OCI-LY7 (cell line): ENCODE measurements at regions not wholly inside any gene's neighbourhood (a gene's known extent, or its start where the extent isn't known, plus 50 kb on each side); places are given as distances from the start of the nearest gene placed in this dataset.

Experiments used
- BruUV-seq: library from RNA; stranded (reverse); fragments of 400-500 nt; replicated peaks from 2 replicates; lab custom pipeline; 2021; lab: Mats Ljungman, UMichigan
- CTCF ChIA-PET: fragments of 300-600 bp; sonication (Branson Sonifier 250); formaldehyde crosslinking; loops from one replicate; lab custom pipeline; 2022; ENCODE audit warnings: antibody characterized with exemption; ENCODE audit not compliant: unreplicated experiment; lab: Charles Lee
- POLR2A ChIA-PET: fragments of 300-600 bp; sonication (Branson Sonifier 250); formaldehyde crosslinking; loops from one replicate; lab custom pipeline; 2022; ENCODE audit warnings: antibody characterized with exemption; lab: Charles Lee
- DNase-seq: peaks from one replicate; pipeline ENCODE4 v3.0.0-alpha.2; 2015; ENCODE audit warnings: low spot score
- H2AFZ ChIP-seq: fragments of 200-600 bp; sonication (generic), shearing (Covaris generic); 2 replicates; pipeline ENCODE4 v1.6.1; 2014; ENCODE audit warnings: mild to moderate bottlenecking, antibody characterized with exemption, low read length, moderate library complexity
- H3K27ac ChIP-seq: fragments of 200-600 bp; sonication (generic); 2 replicates; pipeline ENCODE4 v1.5.1; 2014; ENCODE audit warnings: mixed run types, low read depth, mild to moderate bottlenecking, moderate library complexity, low read length, inconsistent platforms; ENCODE audit not compliant: poor library complexity, severe bottlenecking
- H3K36me3 ChIP-seq: fragments of 200-600 bp; sonication (generic); 2 replicates; pipeline ENCODE4 v1.6.1; 2014; ENCODE audit warnings: mild to moderate bottlenecking, antibody characterized with exemption, low read length, moderate library complexity, mixed read lengths; ENCODE audit not compliant: insufficient read depth
- H3K4me1 ChIP-seq: fragments of 200-600 bp; sonication (generic); 2 replicates; pipeline ENCODE4 v1.5.1; 2014; ENCODE audit warnings: mild to moderate bottlenecking, low read length; ENCODE audit not compliant: insufficient read depth, poor library complexity, severe bottlenecking
- H3K4me2 ChIP-seq: fragments of 200-600 bp; sonication (generic); 2 replicates; pipeline ENCODE4 v1.6.1; 2014; ENCODE audit warnings: mild to moderate bottlenecking, low read length
- H3K4me3 ChIP-seq: fragments of 200-600 bp; sonication (generic); 2 replicates; pipeline ENCODE4 v1.5.1; 2014; ENCODE audit warnings: mild to moderate bottlenecking, low read depth, low read length; ENCODE audit not compliant: poor library complexity, severe bottlenecking
- H3K79me2 ChIP-seq: fragments of 200-600 bp; sonication (generic); 2 replicates; pipeline ENCODE4 v1.6.1; 2016; ENCODE audit warnings: low read depth, mild to moderate bottlenecking, low read length, moderate library complexity, mixed read lengths; ENCODE audit not compliant: insufficient read depth
- H3K9me2 ChIP-seq: fragments of 200-600 bp; sonication (generic); 2 replicates; pipeline ENCODE4 v1.6.1; 2016; ENCODE audit warnings: mild to moderate bottlenecking, low read length, mixed read lengths; ENCODE audit not compliant: insufficient read depth
- H3K9me3 ChIP-seq: fragments of 200-600 bp; sonication (generic); 2 replicates; pipeline ENCODE4 v1.6.1; 2014; ENCODE audit warnings: mild to moderate bottlenecking, mixed run types, low read length, mixed read lengths
- H4K20me1 ChIP-seq: fragments of 200-600 bp; sonication (generic); 2 replicates; pipeline ENCODE4 v1.6.1; 2014; ENCODE audit warnings: mild to moderate bottlenecking, antibody characterized with exemption, low read length, moderate library complexity, mixed read lengths; ENCODE audit not compliant: insufficient read depth
- EZH2phosphoT487 ChIP-seq: fragments of 200-600 bp; sonication (generic); IDR thresholded peaks from 2 replicates; pipeline ENCODE4 v1.6.1; 2018; ENCODE audit warnings: low read depth, borderline replicate concordance, mild to moderate bottlenecking, mixed run types, antibody characterized with exemption, low read length, moderate library complexity, mixed read lengths
- intact Hi-C: fragments of 100-400 bp; cut with micrococcal nuclease; formaldehyde crosslinking; loops from one replicate; pipeline ENCODE4 v1.10.0; 2022; ENCODE audit not compliant: unreplicated experiment
- TF ChIP-seq, protein P1 (sequence below): fragments of 200-600 bp; sonication (generic); conservative IDR thresholded peaks from 2 replicates; pipeline ENCODE4 v1.5.1; 2014; ENCODE audit warnings: mild to moderate bottlenecking, antibody characterized with exemption, low read length, moderate library complexity, mixed read lengths

DNA sequence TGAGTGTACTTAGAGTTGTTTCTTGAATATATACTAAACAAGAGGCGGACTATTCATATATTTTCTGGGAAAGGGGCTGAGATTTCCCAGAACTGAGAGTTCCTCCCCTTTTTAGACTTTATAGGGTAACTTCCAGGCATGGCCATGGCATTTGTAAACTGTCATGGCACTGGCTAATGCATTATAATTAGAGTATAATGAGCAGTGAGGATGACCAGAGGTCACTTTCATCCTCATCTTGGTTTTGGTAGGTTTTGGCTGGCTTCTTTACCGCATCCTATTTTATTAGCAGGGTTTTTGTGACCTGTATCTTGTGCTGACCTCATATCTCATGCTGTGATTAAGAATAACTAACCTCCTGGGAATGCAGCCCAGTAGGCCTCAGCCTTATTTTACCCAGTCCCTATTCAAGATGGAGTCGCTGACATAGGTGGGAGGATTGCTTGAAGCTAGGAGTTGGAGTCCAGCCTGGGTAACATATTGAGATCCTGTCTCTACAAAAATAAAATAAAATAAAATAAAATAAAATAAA is 91.4 kb downstream of the MOBP start:
- POLR2A ChIA-PET, result no interaction called here
- Histone ChIP-seq H3K4me1 (no peaks in the 10 kb centered on the region), H3K79me2 (no peaks in the 10 kb centered on the region), H3K4me2 (no peak overlapping the region), H4K20me1 (no peaks in the 10 kb centered on the region), H3K9me2 (no peaks in the 10 kb centered on the region), H3K9me3 (no peaks in the 10 kb centered on the region), H3K36me3 (no peaks in the 10 kb centered on the region), H3K27ac (no peak overlapping the region), H3K4me3 (no peak overlapping the region), H2AFZ (no peak overlapping the region)
- no TSS peak for BruUV-seq
- CTCF ChIA-PET, result no interaction called here
- intact Hi-C loops, result no loop called here
- no peak for DNase-seq
- no peak for TF ChIP-seq EZH2phosphoT487
- TF ChIP-seq, protein P1, sequence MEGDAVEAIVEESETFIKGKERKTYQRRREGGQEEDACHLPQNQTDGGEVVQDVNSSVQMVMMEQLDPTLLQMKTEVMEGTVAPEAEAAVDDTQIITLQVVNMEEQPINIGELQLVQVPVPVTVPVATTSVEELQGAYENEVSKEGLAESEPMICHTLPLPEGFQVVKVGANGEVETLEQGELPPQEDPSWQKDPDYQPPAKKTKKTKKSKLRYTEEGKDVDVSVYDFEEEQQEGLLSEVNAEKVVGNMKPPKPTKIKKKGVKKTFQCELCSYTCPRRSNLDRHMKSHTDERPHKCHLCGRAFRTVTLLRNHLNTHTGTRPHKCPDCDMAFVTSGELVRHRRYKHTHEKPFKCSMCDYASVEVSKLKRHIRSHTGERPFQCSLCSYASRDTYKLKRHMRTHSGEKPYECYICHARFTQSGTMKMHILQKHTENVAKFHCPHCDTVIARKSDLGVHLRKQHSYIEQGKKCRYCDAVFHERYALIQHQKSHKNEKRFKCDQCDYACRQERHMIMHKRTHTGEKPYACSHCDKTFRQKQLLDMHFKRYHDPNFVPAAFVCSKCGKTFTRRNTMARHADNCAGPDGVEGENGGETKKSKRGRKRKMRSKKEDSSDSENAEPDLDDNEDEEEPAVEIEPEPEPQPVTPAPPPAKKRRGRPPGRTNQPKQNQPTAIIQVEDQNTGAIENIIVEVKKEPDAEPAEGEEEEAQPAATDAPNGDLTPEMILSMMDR, result no peak

DNA sequence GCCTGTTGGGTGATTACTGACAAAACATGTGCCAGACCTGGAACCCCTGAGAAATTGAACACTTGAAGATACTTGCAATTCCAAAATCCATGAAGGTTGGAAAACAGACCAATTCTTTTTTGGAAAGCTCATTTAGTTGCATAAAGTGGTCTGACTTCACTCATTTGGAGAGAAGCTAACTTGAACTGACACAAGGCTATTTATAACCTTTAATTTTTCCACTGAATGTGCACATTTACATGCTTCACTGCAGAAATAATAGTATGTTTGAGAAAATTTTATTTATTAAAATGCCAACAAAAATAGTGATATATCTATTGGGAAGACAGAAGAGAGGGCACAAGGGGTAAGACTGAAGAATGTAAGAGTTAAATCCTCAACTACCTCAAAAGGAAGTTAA is 92.1 kb downstream of the MOBP start:
- POLR2A ChIA-PET, result no interaction called here
- Histone ChIP-seq H3K4me1 (no peaks in the 10 kb centered on the region), H3K36me3 (no peaks in the 10 kb centered on the region), H3K9me3 (no peaks in the 10 kb centered on the region), H3K4me2 (no peak overlapping the region), H4K20me1 (no peaks in the 10 kb centered on the region), H3K27ac (no peak overlapping the region), H3K4me3 (no peak overlapping the region), H3K79me2 (no peaks in the 10 kb centered on the region), H3K9me2 (no peaks in the 10 kb centered on the region), H2AFZ (no peak overlapping the region)
- no TSS peak for BruUV-seq
- TF ChIP-seq EZH2phosphoT487, result no peak
- TF ChIP-seq, protein P1, result no peak
- CTCF ChIA-PET, result no interaction called here
- DNase-seq, result no peak
- intact Hi-C loops, result no loop called here

DNA sequence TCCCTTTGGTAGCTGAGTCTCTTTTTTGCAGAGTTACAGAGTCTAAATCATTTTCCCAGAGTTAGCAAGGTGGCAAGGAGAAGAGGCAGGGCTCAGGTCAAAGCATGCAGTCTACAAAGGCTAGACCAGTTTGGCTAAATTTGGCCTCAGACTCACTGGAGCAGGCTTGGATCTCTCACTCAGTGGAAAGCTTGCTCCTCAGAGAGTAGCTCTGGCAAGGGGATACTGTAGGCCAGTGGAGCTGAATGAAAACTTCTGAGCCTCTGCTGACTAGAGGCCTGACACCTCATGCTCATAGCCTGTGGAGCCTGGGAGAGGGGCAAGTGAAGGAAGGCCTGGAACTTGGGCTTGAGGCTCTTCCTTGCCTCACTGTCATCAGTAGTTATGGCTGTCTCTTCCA is 101.0 kb downstream of the MOBP start:
- ChIA-PET CTCF (no interaction called here), POLR2A (no interaction called here)

More for the DNA sequence above, 101.0 kb downstream of the MOBP start:
- DNase-seq, result no peak
- Histone ChIP-seq H3K4me3 (no peak overlapping the region), H3K79me2 (no peaks in the 10 kb centered on the region), H3K9me3 (no peaks in the 10 kb centered on the region), H3K36me3 (no peaks in the 10 kb centered on the region), H2AFZ (no peak overlapping the region), H3K4me1 (no peaks in the 10 kb centered on the region), H3K27ac (no peak overlapping the region), H4K20me1 (no peaks in the 10 kb centered on the region), H3K9me2 (no peaks in the 10 kb centered on the region), H3K4me2 (no peak overlapping the region)
- BruUV-seq, result no TSS peak
- intact Hi-C loops, result no loop called here
- TF ChIP-seq, protein P1, result no peak
- TF ChIP-seq EZH2phosphoT487, result no peak
